ENCODE measurements at regions not wholly inside any gene's neighbourhood (a gene's known extent, or its start where the extent isn't known, plus 50 kb on each side); places are given as distances from the start of the nearest gene placed in this dataset.

DNA sequence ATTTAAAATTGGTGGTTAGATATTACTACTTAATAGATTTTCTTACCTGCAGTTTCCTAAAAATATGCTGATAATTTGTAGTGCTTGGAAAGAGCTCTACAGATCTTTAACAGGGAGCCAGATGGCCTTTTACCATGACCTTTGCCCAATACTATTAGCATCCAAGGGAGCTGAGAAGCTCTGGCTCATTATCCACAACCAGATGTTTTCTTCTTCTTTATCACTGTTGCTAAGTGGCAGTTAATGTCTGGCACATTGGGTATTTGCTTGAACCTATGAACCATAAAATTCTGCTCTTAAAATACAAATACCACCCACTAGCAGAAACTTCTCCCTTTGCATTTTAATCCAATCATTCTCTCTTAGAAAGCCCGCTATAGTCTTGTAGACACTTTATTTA, 1480.3 kb downstream of the C4orf33 start:
- Histone ChIP-seq H3K4me1 (ENCODE audit: control insufficient read depth, insufficient read depth, low read length) (no peaks in the 10 kb centered on the region), H3K9me3 (ENCODE audit: control insufficient read depth, low read depth, low read length) (no peaks in the 10 kb centered on the region), H3K27me3 (ENCODE audit: control insufficient read depth, insufficient read depth, low read length) (no peaks in the 10 kb centered on the region), H3K36me3 (ENCODE audit: control insufficient read depth, insufficient read depth, low read length) (no peaks in the 10 kb centered on the region), H3K4me3 (ENCODE audit: low read length) (no peak overlapping the region), H3K27ac (ENCODE audit: low read length) (no peak overlapping the region)
- peak; percentile 3 for DNase-seq
- 67% methylated on average over 1 of the region's 1 CpG for WGBS (ENCODE audit: insufficient coverage, low lambda C conversion rate)

DNA sequence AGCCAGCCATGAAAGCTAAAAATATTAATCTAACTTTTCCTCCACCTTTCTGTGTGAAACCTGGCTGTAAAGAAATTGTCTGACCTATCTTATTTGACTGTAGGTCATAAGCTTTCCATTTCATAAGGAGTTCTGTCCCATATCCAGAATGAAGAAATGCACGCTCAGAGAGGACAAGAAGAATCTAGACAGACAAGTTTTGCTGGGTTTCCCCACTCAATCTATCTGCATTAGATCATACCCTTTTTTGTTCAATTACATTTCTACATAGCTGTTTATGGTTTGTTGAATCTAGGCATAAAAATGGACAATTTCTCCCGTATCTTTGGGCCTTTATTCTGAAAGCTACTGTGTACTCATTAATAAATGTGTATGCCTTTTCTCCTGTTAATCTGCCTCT, 1495.1 kb downstream of the C4orf33 start:
- WGBS (ENCODE audit: insufficient coverage, low lambda C conversion rate): 100% methylated on average over 1 of the region's 2 CpGs

DNA sequence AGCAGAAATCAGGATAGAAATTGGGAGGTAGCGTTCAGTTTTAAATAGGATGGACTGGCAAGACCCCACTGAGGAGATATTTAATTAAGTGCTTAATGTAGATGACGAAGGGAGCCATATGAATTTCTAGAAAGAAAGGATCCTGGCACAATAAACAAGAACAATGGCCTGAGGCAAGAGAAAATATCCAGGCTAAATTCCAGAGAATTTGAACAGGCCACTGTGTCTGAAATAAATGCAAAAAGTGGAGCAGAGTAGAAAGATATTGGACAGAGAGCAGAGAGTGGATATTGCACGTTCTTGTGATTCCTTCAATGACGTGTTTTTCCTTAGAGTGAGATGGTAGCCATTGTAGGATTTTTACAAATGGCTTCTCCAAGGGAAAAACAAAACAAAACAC, 1504.8 kb downstream of the C4orf33 start:
- Histone ChIP-seq H3K9me3 (ENCODE audit: control insufficient read depth, low read depth, low read length) (no peaks in the 10 kb centered on the region), H3K27me3 (ENCODE audit: control insufficient read depth, insufficient read depth, low read length) (no peaks in the 10 kb centered on the region), H3K27ac (ENCODE audit: low read length) (no peak overlapping the region), H3K4me1 (ENCODE audit: control insufficient read depth, insufficient read depth, low read length) (no peaks in the 10 kb centered on the region), H3K4me3 (ENCODE audit: low read length) (no peak overlapping the region), H3K36me3 (ENCODE audit: control insufficient read depth, insufficient read depth, low read length) (no peaks in the 10 kb centered on the region)
- 100% methylated on average over 4 of the region's 4 CpGs for WGBS (ENCODE audit: insufficient coverage, low lambda C conversion rate)
- no peak for DNase-seq

More for the DNA sequence above, 1495.1 kb downstream of the C4orf33 start:
- Histone ChIP-seq H3K4me3 (ENCODE audit: low read length) (no peak overlapping the region), H3K36me3 (ENCODE audit: control insufficient read depth, insufficient read depth, low read length) (no peaks in the 10 kb centered on the region), H3K4me1 (ENCODE audit: control insufficient read depth, insufficient read depth, low read length) (no peaks in the 10 kb centered on the region), H3K27me3 (ENCODE audit: control insufficient read depth, insufficient read depth, low read length) (no peaks in the 10 kb centered on the region), H3K27ac (ENCODE audit: low read length) (no peak overlapping the region), H3K9me3 (ENCODE audit: control insufficient read depth, low read depth, low read length) (no peaks in the 10 kb centered on the region)
- no peak for DNase-seq

DNA sequence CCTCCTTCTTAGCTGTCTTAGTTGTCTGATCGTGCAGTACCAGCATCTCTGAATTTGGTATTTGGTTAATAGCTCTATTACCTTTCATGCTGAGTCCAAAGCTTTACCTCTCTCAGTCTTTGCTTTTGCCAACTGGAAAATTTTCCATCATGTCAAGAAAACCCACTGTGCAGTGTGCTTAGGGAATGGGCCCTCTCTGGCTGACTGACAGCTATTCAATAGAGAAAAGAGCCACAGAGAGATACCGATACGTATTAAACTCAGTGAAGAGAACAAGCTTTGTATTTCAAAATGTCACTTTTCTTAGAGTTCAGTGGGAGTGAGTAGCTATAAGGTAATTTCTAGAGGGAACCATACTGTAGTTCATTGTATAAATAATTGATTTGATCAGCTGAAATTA, 1507.1 kb downstream of the C4orf33 start:
- Histone ChIP-seq H3K27ac (ENCODE audit: low read length) (no peak overlapping the region), H3K9me3 (ENCODE audit: control insufficient read depth, low read depth, low read length) (no peaks in the 10 kb centered on the region), H3K4me1 (ENCODE audit: control insufficient read depth, insufficient read depth, low read length) (no peaks in the 10 kb centered on the region), H3K27me3 (ENCODE audit: control insufficient read depth, insufficient read depth, low read length) (no peaks in the 10 kb centered on the region), H3K4me3 (ENCODE audit: low read length) (no peak overlapping the region), H3K36me3 (ENCODE audit: control insufficient read depth, insufficient read depth, low read length) (no peaks in the 10 kb centered on the region)
- no CpG with 5 or more reads among the region's 3 CpGs for WGBS (ENCODE audit: insufficient coverage, low lambda C conversion rate)
- no peak for DNase-seq

DNA sequence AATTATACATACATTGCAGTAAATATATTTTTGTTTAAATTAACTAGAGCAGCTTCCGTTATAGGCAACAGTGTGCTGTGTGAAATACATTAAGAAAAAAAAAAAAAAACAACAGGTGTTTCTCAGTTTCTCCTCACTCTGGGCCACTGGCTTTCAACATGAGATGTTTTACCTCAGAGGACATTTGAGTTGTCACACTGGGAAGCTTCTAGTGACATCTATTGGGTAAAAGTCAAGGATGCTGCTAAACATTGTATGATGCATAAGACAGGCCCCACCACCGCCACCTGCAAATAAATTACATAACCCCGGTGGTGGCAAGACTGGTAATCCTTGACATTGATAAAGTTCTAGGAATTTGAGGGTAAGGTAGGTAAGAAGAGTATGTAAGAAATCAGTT, 1512.2 kb downstream of the C4orf33 start:
- H3K27me3 ChIP-seq (ENCODE audit: control insufficient read depth, insufficient read depth, low read length): no peaks in the 10 kb centered on the region
- no peak overlapping the region for H3K27ac ChIP-seq (ENCODE audit: low read length)
- 79% methylated on average over 2 of the region's 3 CpGs for WGBS (ENCODE audit: insufficient coverage, low lambda C conversion rate)
- no peaks in the 10 kb centered on the region for H3K9me3 ChIP-seq (ENCODE audit: control insufficient read depth, low read depth, low read length)
- H3K36me3 ChIP-seq (ENCODE audit: control insufficient read depth, insufficient read depth, low read length): no peaks in the 10 kb centered on the region
- no peak overlapping the region for H3K4me3 ChIP-seq (ENCODE audit: low read length)
- no peak for DNase-seq
- H3K4me1 ChIP-seq (ENCODE audit: control insufficient read depth, insufficient read depth, low read length): no peaks in the 10 kb centered on the region

DNA sequence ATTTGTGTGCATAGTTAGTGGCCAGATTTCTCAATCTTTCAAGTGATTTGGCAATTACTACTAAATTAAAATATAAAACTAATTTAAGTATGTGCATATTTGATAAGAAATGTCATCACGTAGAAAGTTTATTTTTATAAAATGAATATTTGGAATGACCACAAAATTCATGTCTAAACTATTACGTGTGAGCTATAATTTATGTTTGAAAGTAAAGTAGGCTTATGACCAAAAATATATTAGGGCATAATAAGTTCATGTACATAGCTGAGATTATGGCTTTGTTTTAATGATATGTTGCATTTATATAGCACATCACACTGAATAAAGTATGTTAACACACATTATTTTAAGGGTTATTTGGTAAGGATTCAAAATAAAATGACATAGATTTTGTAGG, 1532.6 kb downstream of the C4orf33 start:
- Histone ChIP-seq H3K4me1 (ENCODE audit: control insufficient read depth, insufficient read depth, low read length) (no peaks in the 10 kb centered on the region), H3K36me3 (ENCODE audit: control insufficient read depth, insufficient read depth, low read length) (no peaks in the 10 kb centered on the region), H3K9me3 (ENCODE audit: control insufficient read depth, low read depth, low read length) (peaks cover 3% of the 10 kb centered on the region), H3K4me3 (ENCODE audit: low read length) (no peak overlapping the region), H3K27ac (ENCODE audit: low read length) (no peak overlapping the region), H3K27me3 (ENCODE audit: control insufficient read depth, insufficient read depth, low read length) (no peaks in the 10 kb centered on the region)
- no peak for DNase-seq
- WGBS (ENCODE audit: insufficient coverage, low lambda C conversion rate): 100% methylated on average over 2 of the region's 2 CpGs

DNA sequence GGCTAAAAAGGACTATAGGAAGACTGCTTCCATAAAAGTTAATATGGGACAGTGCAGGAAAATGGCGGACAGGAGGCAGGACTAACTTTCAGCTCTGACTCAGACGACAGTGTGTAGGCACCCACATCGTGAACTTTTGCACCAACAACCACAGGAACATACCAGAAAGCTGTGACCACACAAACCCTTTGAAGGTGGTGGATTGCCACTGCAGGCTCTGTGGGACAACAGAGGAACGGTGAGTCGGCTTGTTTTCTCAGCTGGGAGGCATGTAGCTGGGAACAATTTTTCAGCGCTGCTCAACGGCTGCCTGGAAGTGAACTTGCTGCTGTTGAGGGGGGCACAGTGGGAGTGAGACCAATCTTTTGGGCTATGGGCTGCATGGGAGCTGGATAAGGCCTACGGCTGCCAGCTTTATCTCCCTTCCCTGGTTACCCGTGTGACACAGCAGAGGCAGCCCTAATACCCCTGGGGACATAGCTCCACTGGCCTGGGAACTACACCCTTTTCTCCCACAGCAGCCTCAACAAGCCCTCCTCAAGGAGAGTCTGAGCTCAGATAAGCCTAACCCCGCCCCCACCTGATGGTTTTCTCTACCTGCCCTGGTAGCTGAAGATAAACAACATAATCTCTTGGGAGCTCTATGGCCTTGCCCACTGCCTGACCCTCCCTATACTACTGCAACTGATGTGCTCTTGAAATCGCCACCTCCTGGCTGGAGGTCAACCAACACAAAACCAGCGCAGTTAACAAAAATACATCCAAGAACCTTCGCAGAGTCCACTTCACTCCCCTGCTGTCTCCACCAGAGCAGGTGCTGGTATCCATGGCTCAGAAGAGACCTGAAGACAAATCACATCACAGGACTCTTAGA, 1537.0 kb downstream of the C4orf33 start:
- Histone ChIP-seq H3K27ac (ENCODE audit: low read length) (no peak overlapping the region), H3K4me1 (ENCODE audit: control insufficient read depth, insufficient read depth, low read length) (no peaks in the 10 kb centered on the region), H3K36me3 (ENCODE audit: control insufficient read depth, insufficient read depth, low read length) (no peaks in the 10 kb centered on the region), H3K27me3 (ENCODE audit: control insufficient read depth, insufficient read depth, low read length) (no peaks in the 10 kb centered on the region), H3K9me3 (ENCODE audit: control insufficient read depth, low read depth, low read length) (peaks cover 6% of the 10 kb centered on the region), H3K4me3 (ENCODE audit: low read length) (no peak overlapping the region)
- WGBS (ENCODE audit: insufficient coverage, low lambda C conversion rate): no CpG with 5 or more reads among the region's 13 CpGs
- no peak for DNase-seq

DNA sequence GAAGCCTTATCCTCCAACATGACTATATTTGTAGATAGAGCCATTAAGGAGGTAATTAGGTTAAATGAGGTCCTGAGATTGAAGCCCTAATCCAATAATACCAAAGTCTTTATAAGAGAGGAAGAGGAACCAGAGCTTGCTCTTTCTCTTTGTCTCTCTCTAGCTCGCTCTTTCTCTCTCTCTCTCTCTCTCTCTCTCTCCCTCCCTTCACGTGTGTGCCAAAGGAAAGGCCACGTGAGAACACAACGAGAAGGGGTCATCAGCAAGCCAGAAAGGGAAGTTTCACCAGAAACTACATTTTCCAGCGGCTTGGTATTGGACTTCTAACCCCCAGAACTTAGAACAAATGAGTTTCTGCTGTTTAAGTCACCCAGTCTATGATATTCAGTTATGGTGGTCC, 1540.5 kb downstream of the C4orf33 start:
- H3K4me1 ChIP-seq (ENCODE audit: control insufficient read depth, insufficient read depth, low read length): no peaks in the 10 kb centered on the region
- H3K27ac ChIP-seq (ENCODE audit: low read length): no peak overlapping the region
- peaks cover 6% of the 10 kb centered on the region for H3K9me3 ChIP-seq (ENCODE audit: control insufficient read depth, low read depth, low read length)
- H3K4me3 ChIP-seq (ENCODE audit: low read length): no peak overlapping the region
- no CpG with 5 or more reads among the region's 5 CpGs for WGBS (ENCODE audit: insufficient coverage, low lambda C conversion rate)
- no peak for DNase-seq
- no peaks in the 10 kb centered on the region for H3K27me3 ChIP-seq (ENCODE audit: control insufficient read depth, insufficient read depth, low read length)
- no peaks in the 10 kb centered on the region for H3K36me3 ChIP-seq (ENCODE audit: control insufficient read depth, insufficient read depth, low read length)

DNA sequence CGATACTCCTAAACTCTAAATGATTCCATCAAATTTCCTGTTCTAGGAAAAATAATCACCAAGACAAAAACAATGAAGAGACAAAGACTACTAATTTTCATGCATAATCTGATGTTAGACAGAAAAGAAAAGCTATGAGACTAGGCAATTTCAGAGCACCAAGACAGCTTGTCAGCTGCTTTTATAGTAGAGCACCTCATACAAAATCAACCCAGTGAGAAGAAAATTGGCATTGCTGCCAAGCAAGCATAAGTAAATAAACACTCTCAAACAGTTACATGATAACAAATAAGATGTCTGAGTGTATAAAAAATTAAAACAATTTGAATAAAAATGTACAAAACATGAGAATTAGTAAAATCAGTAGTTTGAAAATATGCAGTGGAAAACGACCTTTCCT, 1544.6 kb downstream of the C4orf33 start:
- no peaks in the 10 kb centered on the region for H3K27me3 ChIP-seq (ENCODE audit: control insufficient read depth, insufficient read depth, low read length)
- H3K9me3 ChIP-seq (ENCODE audit: control insufficient read depth, low read depth, low read length): peaks cover 3% of the 10 kb centered on the region
- H3K4me3 ChIP-seq (ENCODE audit: low read length): no peak overlapping the region
- H3K36me3 ChIP-seq (ENCODE audit: control insufficient read depth, insufficient read depth, low read length): no peaks in the 10 kb centered on the region
- WGBS (ENCODE audit: insufficient coverage, low lambda C conversion rate): 85% methylated on average over 1 of the region's 2 CpGs
- no peak overlapping the region for H3K27ac ChIP-seq (ENCODE audit: low read length)
- H3K4me1 ChIP-seq (ENCODE audit: control insufficient read depth, insufficient read depth, low read length): no peaks in the 10 kb centered on the region
- DNase-seq: no peak

DNA sequence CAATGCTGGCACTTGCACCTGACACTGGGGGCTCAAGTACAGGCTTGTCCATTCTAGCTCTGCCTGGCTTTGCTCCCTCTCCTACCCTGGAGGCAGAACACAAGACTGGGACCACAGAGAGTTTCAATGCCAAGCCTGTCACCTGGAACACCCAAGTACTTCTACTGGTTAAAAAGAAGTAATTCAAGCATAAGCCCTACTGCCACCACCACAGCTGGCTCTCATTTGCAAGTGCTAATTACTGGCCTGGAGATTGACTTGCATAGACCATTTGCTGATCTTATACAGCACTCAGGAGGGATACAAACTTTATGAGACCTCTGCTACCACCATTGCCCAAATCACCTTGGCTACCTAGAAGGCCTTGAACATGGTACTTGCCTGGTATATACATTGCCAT, 1550.9 kb downstream of the C4orf33 start:
- H3K9me3 ChIP-seq (ENCODE audit: control insufficient read depth, low read depth, low read length): no peaks in the 10 kb centered on the region
- H3K4me1 ChIP-seq (ENCODE audit: control insufficient read depth, insufficient read depth, low read length): no peaks in the 10 kb centered on the region
- no peaks in the 10 kb centered on the region for H3K36me3 ChIP-seq (ENCODE audit: control insufficient read depth, insufficient read depth, low read length)
- no peaks in the 10 kb centered on the region for H3K27me3 ChIP-seq (ENCODE audit: control insufficient read depth, insufficient read depth, low read length)
- DNase-seq: no peak
- no peak overlapping the region for H3K4me3 ChIP-seq (ENCODE audit: low read length)
- H3K27ac ChIP-seq (ENCODE audit: low read length): no peak overlapping the region

DNA sequence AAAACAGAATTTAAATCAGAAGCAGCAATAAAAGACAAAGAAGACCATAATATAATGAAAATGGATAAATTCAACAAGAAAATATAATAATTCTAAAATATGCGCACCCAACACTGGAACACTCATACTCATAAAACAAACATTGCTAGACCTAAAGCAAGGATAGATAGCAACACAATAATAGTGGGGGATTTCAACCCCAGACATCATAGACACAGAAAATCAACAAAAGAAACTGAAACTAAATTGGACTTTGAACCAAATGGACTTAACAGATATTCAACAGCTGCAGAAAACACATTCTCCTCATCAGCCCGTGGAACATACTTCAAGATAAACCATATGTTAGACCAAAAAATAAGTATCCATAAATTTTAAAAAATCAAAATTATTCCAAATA, 1552.6 kb downstream of the C4orf33 start:
- Histone ChIP-seq H3K27ac (ENCODE audit: low read length) (no peak overlapping the region), H3K4me3 (ENCODE audit: low read length) (no peak overlapping the region), H3K36me3 (ENCODE audit: control insufficient read depth, insufficient read depth, low read length) (no peaks in the 10 kb centered on the region), H3K9me3 (ENCODE audit: control insufficient read depth, low read depth, low read length) (no peaks in the 10 kb centered on the region), H3K4me1 (ENCODE audit: control insufficient read depth, insufficient read depth, low read length) (no peaks in the 10 kb centered on the region), H3K27me3 (ENCODE audit: control insufficient read depth, insufficient read depth, low read length) (no peaks in the 10 kb centered on the region)
- 64% methylated on average over 2 of the region's 2 CpGs for WGBS (ENCODE audit: insufficient coverage, low lambda C conversion rate)
- DNase-seq: no peak
